ENCODE measurements at regions not wholly inside any gene's neighbourhood (a gene's known extent, or its start where the extent isn't known, plus 50 kb on each side); places are given as distances from the start of the nearest gene placed in this dataset.

- no peak for DNase-seq (ENCODE audit: low spot score)
- Histone ChIP-seq H3K4me3 (no peak overlapping the region), H3K27me3 (ENCODE audit: insufficient read depth) (no peaks in the 10 kb centered on the region), H3F3A (replicated peaks; ENCODE audit: low read depth) (no peaks in the 10 kb centered on the region), H3K27ac (ENCODE audit: low read depth) (no peak overlapping the region), H3K4me1 (ENCODE audit: insufficient read depth) (no peaks in the 10 kb centered on the region), H3K79me2 (replicated peaks; ENCODE audit: insufficient read depth) (no peaks in the 10 kb centered on the region), H3K4me2 (no peak overlapping the region), H3K9me2 (ENCODE audit: insufficient read depth) (no peaks in the 10 kb centered on the region), H3K36me3 (ENCODE audit: insufficient read depth) (no peaks in the 10 kb centered on the region), H2AFZ (no peak overlapping the region), H4K20me1 (replicated peaks; ENCODE audit: insufficient read depth) (no peaks in the 10 kb centered on the region)
- TF ChIP-seq POLR2AphosphoS5 (IDR thresholded peaks at IDR 0.05; ENCODE audit: low read depth): no peak
- no peak for TF ChIP-seq CREB1 (CRISPR knock-in tag; IDR thresholded peaks at IDR 0.05; ENCODE audit: low read depth)
- no peak for TF ChIP-seq EZH2phosphoT487 (IDR thresholded peaks at IDR 0.05; ENCODE audit: unreplicated experiment)
- no peak for TF ChIP-seq STAT1 (IDR thresholded peaks at IDR 0.05; ENCODE audit: unreplicated experiment)
- TF ChIP-seq EZH2 (IDR thresholded peaks at IDR 0.05; ENCODE audit: low read depth, unreplicated experiment): no peak
- TF ChIP-seq NANOG (IDR thresholded peaks at IDR 0.05; ENCODE audit: borderline replicate concordance): no peak
- TF ChIP-seq ETS1 (IDR thresholded peaks at IDR 0.05): no peak
- TF ChIP-seq ZNF114 (CRISPR knock-in tag; IDR thresholded peaks at IDR 0.05): no peak
- TF ChIP-seq REST (IDR thresholded peaks at IDR 0.05; ENCODE audit: unreplicated experiment): no peak
- TF ChIP-seq ZNF331 (CRISPR knock-in tag; IDR thresholded peaks at IDR 0.05; ENCODE audit: low read depth): no peak
- no peak for TF ChIP-seq ZNF462 (CRISPR knock-in tag; IDR thresholded peaks at IDR 0.05)
- TF ChIP-seq JUNB (IDR thresholded peaks at IDR 0.05; ENCODE audit: unreplicated experiment): no peak
- TF ChIP-seq CTCF (conservative IDR thresholded peaks at IDR 0.05; ENCODE audit: low read depth in 2 of 2): no peak
- ATAC-seq: no peak
- Mint-ChIP-seq H3K27ac (no peak overlapping the region), H3K27me3 (ENCODE audit: insufficient read depth, low read depth, poor library complexity) (no peaks in the 10 kb centered on the region), H3K36me3 (ENCODE audit: low read depth) (no peaks in the 10 kb centered on the region), H3K4me3 (no peak overlapping the region), H3K4me1 (peaks cover 9% of the 10 kb centered on the region; the same call in 2 of the 3 replicates), H3K9me3 (no peaks in the 10 kb centered on the region)
These were observed 186.8 kb upstream of the DOK6 start for GRCh38 chr18:69213842-69214241.
